SH-SY5Y (cell line): ENCODE measurements at regions not wholly inside any gene's neighbourhood (a gene's known extent, or its start where the extent isn't known, plus 50 kb on each side); places are given as distances from the start of the nearest gene placed in this dataset.

Experiments used
- GATA2 ChIP-seq: IDR thresholded peaks from 2 replicates; pipeline ENCODE4 v1.6.1; 2011; ENCODE audit warnings: mild to moderate bottlenecking, low read depth, low read length
- GATA3 ChIP-seq: IDR thresholded peaks from 2 replicates; pipeline ENCODE4 v1.6.1; 2011; ENCODE audit warnings: low read depth, mild to moderate bottlenecking, low read length, moderate library complexity

- TF ChIP-seq GATA2 (no peak), GATA3 (no peak)
These were observed 56.6 kb upstream of the SLC2A1 start for GRCh38 chr1:43015269-43015668.
